Thyroid gland (tissue), 4 donors: ENCODE measurements at regions not wholly inside any gene's neighbourhood (a gene's known extent, or its start where the extent isn't known, plus 50 kb on each side); places are given as distances from the start of the nearest gene placed in this dataset.

Experiments
- DNase-seq, 2 donors: peaks; one replicate each; pipeline ENCODE4 v3.0.0-alpha.2; 2019
- H3K27ac ChIP-seq, 3 donors: fragments of 200-600 bp; sonication (generic); 1 replicate in 2 of 3; 2 replicates in 1 of 3; pipeline ENCODE4 v1.5.1; 2016 to 2019; ENCODE audit warnings: mild to moderate bottlenecking in 1 of 3, moderate library complexity in 1 of 3
- H3K27me3 ChIP-seq: fragments of 200-600 bp; sonication (generic); one replicate; pipeline ENCODE4 v1.5.1; 2019
- H3K36me3 ChIP-seq, 2 donors: fragments of 200-600 bp; sonication (generic); one replicate each; pipeline ENCODE4 v1.5.1; 2016 to 2019
- H3K4me1 ChIP-seq, 2 donors: fragments of 200-600 bp; sonication (generic); one replicate each; pipeline ENCODE4 v1.5.1; 2017 to 2019
- H3K4me3 ChIP-seq, 3 donors: fragments of 200-600 bp; sonication (generic); replicated peaks in 1 of 3; 1 replicate in 2 of 3; 2 replicates in 1 of 3; pipeline ENCODE4 v1.5.1; 2016; ENCODE audit warnings: mild to moderate bottlenecking in 1 of 3
- H3K9me3 ChIP-seq: fragments of 200-600 bp; sonication (generic); one replicate; pipeline ENCODE4 v1.5.1; 2017
- POLR2A ChIP-seq, 2 donors: fragments of 450-650 bp; IDR thresholded peaks; one replicate each; pipeline ENCODE4 v1.6.1; 2017; ENCODE audit warnings: antibody characterized with exemption in 2 of 2, mild to moderate bottlenecking in 2 of 2, moderate library complexity in 1 of 2
- WGBS, 2 donors: methylation state at CpG; one replicate each; pipeline ENCODE4 v1.1.5; 2017; 5-methylcytosine and 5-hydroxymethylcytosine counted together
- intact Hi-C: fragments of 100-400 bp; cut with DNase I; formaldehyde crosslinking; loops from one replicate; pipeline ENCODE4 v1.15.1; 2023
- TF ChIP-seq, protein P1 (sequence below), 6 experiments: fragments of 200-600 bp in 3 of 6; fragments of 450-650 bp in 3 of 6; sonication (generic) in 3 of 6; IDR thresholded peaks; one replicate each; pipeline ENCODE4 v1.5.1; 2016 to 2019; ENCODE audit warnings: antibody characterized with exemption in 6 of 6, mild to moderate bottlenecking in 2 of 6, inconsistent platforms in 1 of 6, moderate library complexity in 1 of 6

- TF ChIP-seq POLR2A (IDR thresholded peaks at IDR 0.05): no peak
- TF ChIP-seq, protein P1, sequence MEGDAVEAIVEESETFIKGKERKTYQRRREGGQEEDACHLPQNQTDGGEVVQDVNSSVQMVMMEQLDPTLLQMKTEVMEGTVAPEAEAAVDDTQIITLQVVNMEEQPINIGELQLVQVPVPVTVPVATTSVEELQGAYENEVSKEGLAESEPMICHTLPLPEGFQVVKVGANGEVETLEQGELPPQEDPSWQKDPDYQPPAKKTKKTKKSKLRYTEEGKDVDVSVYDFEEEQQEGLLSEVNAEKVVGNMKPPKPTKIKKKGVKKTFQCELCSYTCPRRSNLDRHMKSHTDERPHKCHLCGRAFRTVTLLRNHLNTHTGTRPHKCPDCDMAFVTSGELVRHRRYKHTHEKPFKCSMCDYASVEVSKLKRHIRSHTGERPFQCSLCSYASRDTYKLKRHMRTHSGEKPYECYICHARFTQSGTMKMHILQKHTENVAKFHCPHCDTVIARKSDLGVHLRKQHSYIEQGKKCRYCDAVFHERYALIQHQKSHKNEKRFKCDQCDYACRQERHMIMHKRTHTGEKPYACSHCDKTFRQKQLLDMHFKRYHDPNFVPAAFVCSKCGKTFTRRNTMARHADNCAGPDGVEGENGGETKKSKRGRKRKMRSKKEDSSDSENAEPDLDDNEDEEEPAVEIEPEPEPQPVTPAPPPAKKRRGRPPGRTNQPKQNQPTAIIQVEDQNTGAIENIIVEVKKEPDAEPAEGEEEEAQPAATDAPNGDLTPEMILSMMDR (IDR thresholded peaks at IDR 0.05): no peak
- Histone ChIP-seq H3K4me3 (no peak overlapping the region), H3K4me1 (no peaks in the 10 kb centered on the region), H3K9me3 (no peaks in the 10 kb centered on the region), H3K36me3 (no peaks in the 10 kb centered on the region), H3K27ac (no peak overlapping the region), H3K27me3 (no peaks in the 10 kb centered on the region)
- no peak for DNase-seq
- 88 to 93% methylated on average over 5 of the region's 5 CpGs for WGBS, 2 donors
- intact Hi-C loops: no loop called here
Observed at GRCh38 chr18:40866013-40866645, 1088.9 kb upstream of the PIK3C3 start.

- intact Hi-C loops: no loop called here
- DNase-seq: no peak
- Histone ChIP-seq H3K27me3 (no peaks in the 10 kb centered on the region), H3K4me3 (no peak overlapping the region), H3K4me1 (no peaks in the 10 kb centered on the region), H3K27ac (no peak overlapping the region), H3K9me3 (no peaks in the 10 kb centered on the region), H3K36me3 (no peaks in the 10 kb centered on the region)
- 88 to 89% methylated on average over 2 of the region's 2 CpGs for WGBS, 2 donors
- TF ChIP-seq, protein P1 (IDR thresholded peaks at IDR 0.05): no peak
- no peak for TF ChIP-seq POLR2A (IDR thresholded peaks at IDR 0.05)
Observed at GRCh38 chr18:40864846-40865245, 1090.2 kb upstream of the PIK3C3 start.

- DNase-seq: no peak
- H3K36me3 ChIP-seq: no peaks in the 10 kb centered on the region
- WGBS, 2 donors: 74 to 77% methylated on average over 3 of the region's 3 CpGs
- H3K4me1 ChIP-seq: no peaks in the 10 kb centered on the region
- TF ChIP-seq, protein P1 (IDR thresholded peaks at IDR 0.05): no peak
- TF ChIP-seq POLR2A (IDR thresholded peaks at IDR 0.05): no peak
- intact Hi-C loops: no loop called here
- no peaks in the 10 kb centered on the region for H3K27me3 ChIP-seq
- H3K9me3 ChIP-seq: no peaks in the 10 kb centered on the region
- H3K27ac ChIP-seq: no peak overlapping the region
- no peak overlapping the region for H3K4me3 ChIP-seq
Observed at GRCh38 chr18:40863801-40864200, 1091.2 kb upstream of the PIK3C3 start.

- Histone ChIP-seq H3K4me1 (no peaks in the 10 kb centered on the region), H3K36me3 (no peaks in the 10 kb centered on the region), H3K4me3 (no peak overlapping the region), H3K27me3 (no peaks in the 10 kb centered on the region), H3K9me3 (no peaks in the 10 kb centered on the region), H3K27ac (no peak overlapping the region)
- no peak for TF ChIP-seq POLR2A (IDR thresholded peaks at IDR 0.05)
- TF ChIP-seq, protein P1 (IDR thresholded peaks at IDR 0.05): no peak
- intact Hi-C loops: no loop called here
- WGBS, 2 donors: 90 to 91% methylated on average over 2 of the region's 2 CpGs
- DNase-seq: no peak
Observed at GRCh38 chr18:40860189-40860588, 1094.8 kb upstream of the PIK3C3 start.

DNA sequence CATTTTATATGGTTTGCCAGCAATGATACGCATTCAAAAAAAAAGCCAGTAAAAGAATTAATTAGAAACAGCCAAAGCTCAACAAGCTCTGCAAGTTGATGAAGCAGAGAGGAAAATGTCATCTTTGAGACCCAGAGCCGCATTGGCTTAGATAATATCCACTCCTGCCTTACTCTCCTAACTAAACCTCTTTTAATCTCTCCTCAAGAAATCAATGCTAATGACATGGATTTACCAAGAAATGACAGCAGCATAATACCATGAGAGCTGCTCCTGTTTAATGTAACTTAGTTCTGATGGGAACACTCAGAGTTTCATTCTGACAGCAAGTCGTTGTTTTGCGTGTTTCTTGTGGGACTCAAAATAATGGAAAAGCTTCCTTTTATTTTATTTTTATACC, 1099.4 kb upstream of the PIK3C3 start:
- no peaks in the 10 kb centered on the region for H3K27me3 ChIP-seq
- H3K4me1 ChIP-seq: peaks cover 3 to 5% of the 10 kb centered on the region in 2 donors
- no peak overlapping the region for H3K4me3 ChIP-seq
- H3K36me3 ChIP-seq: no peaks in the 10 kb centered on the region
- no peak overlapping the region for H3K27ac ChIP-seq
- intact Hi-C loops: no loop called here
- no peak for DNase-seq
- H3K9me3 ChIP-seq: no peaks in the 10 kb centered on the region
- 70 to 87% methylated on average over 4 of the region's 4 CpGs for WGBS, 2 donors
- TF ChIP-seq, protein P1 (IDR thresholded peaks at IDR 0.05): no peak
- TF ChIP-seq POLR2A (IDR thresholded peaks at IDR 0.05): no peak
